ENCODE measurements at regions not wholly inside any gene's neighbourhood (a gene's known extent, or its start where the extent isn't known, plus 50 kb on each side); places are given as distances from the start of the nearest gene placed in this dataset.

DNA sequence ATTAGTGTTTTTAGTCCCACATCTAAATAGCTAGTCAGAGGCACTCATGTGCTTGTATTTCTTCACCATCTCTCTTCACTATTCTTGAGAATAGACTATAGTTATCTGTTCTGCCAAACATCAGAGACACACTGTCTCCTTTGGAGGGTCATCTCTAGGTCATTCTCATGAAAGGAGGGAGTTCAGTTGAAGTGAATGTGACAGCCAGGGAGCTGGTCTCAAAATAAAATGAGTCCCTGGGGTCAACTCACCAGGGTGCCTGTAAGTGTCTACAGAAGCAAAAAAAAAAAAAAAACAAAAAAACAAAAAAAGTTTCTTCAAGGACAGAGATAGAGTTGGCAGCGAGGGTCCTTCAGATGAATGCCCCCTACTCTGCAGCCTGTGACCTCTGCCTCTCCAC lies 171.0 kb downstream of the ID4 start:
- TF ChIP-seq CTCF (IDR thresholded peaks at IDR 0.05; ENCODE audit: low read length) (no peak), EZH2 (IDR thresholded peaks at IDR 0.05; ENCODE audit: borderline replicate concordance, low read length) (no peak)

Measured in OCI-LY1 (cell line).